ENCODE measurements at regions not wholly inside any gene's neighbourhood (a gene's known extent, or its start where the extent isn't known, plus 50 kb on each side); places are given as distances from the start of the nearest gene placed in this dataset.
A peak's percentile ranks its signal among the peaks of the same experiment; 100 is the strongest.

- intact Hi-C loops (cut with DNase I; ENCODE audit: low total_unique reads) = no loop called here
- no peak for DNase-seq
- 58 to 79% methylated on average over 10 of the region's 10 CpGs for WGBS, 2 donors
These were observed 551.1 kb upstream of the POT1 start for GRCh38 chr7:125480762-125481161.

DNA sequence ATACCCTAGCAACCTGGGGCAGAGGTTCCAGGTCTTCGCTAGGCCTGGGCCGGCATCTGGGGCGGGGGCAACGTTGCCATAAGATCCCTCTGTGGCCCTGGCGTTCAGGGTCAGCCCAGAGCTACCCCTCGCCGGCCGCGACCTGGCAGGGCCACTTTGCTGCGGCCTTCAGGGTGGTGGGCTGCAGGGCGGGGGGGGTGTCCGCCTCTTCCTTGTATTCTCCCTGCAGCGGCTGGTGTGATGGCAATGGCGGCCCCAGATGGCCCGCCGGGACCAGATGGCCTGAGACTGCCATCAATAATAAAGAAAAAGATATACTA is 539.2 kb upstream of the POT1 start:
- DNase-seq = no peak
- H3K36me3 ChIP-seq (ENCODE audit: low read depth, missing control alignments) = no peaks in the 10 kb centered on the region
- H3K9me3 ChIP-seq = no peaks in the 10 kb centered on the region
- TF ChIP-seq POLR2A (IDR thresholded peaks at IDR 0.05) = no peak
- TF ChIP-seq CTCF (IDR thresholded peaks at IDR 0.05) = no peak
- no peaks in the 10 kb centered on the region for H3K27me3 ChIP-seq
- peak overlapping the region in 1 of 2 donors; percentile 20 for H3K4me3 ChIP-seq
- intact Hi-C loops (cut with DNase I; ENCODE audit: low total_unique reads) = no loop called here
- 83 to 91% methylated on average over 12 to 16 of the region's 16 CpGs for WGBS, 2 donors
- no peak overlapping the region for H3K27ac ChIP-seq
- no peaks in the 10 kb centered on the region for H3K4me1 ChIP-seq

More at GRCh38 chr7:125480762-125481161, 551.1 kb upstream of the POT1 start:
- H3K9me3 ChIP-seq = no peaks in the 10 kb centered on the region
- H3K27me3 ChIP-seq = no peaks in the 10 kb centered on the region
- no peak overlapping the region for H3K4me3 ChIP-seq
- H3K4me1 ChIP-seq = no peaks in the 10 kb centered on the region
- TF ChIP-seq POLR2A (IDR thresholded peaks at IDR 0.05) (no peak), CTCF (IDR thresholded peaks at IDR 0.05) (no peak)
- no peak overlapping the region for H3K27ac ChIP-seq
- H3K36me3 ChIP-seq (ENCODE audit: low read depth, missing control alignments) = no peaks in the 10 kb centered on the region

- Histone ChIP-seq H3K4me3 (peak overlapping the region in 1 of 2 donors; percentile 20), H3K9me3 (no peaks in the 10 kb centered on the region), H3K27me3 (no peaks in the 10 kb centered on the region), H3K4me1 (no peaks in the 10 kb centered on the region), H3K36me3 (ENCODE audit: low read depth, missing control alignments) (no peaks in the 10 kb centered on the region), H3K27ac (no peak overlapping the region)
- no peak for DNase-seq
- TF ChIP-seq POLR2A (IDR thresholded peaks at IDR 0.05) = no peak
- TF ChIP-seq CTCF (IDR thresholded peaks at IDR 0.05) = no peak
- intact Hi-C loops (cut with DNase I; ENCODE audit: low total_unique reads) = no loop called here
- WGBS, 2 donors = 59 to 78% methylated on average over 6 to 17 of the region's 17 CpGs
These were observed 538.6 kb upstream of the POT1 start for GRCh38 chr7:125467996-125468854.

DNA sequence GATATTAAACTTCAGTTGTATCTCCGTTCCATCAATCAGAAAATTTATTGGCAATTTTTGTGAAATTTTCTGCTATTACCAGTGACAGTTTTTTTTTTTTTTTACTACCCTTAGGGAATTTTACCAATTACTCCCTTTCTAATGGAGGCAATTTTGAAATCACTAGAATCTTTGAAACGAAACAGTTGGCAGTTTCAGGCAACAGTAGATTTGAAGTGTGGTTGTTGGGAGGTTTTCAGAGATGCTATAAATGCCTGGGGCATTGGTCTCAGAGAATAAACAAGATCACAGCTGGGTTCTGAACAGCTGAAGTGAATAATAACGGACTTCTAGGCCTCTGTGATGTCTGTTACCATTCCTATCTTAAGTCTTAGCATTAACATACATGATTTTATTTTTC is 535.9 kb upstream of the POT1 start:
- no peak for DNase-seq
- Histone ChIP-seq H3K4me3 (no peak overlapping the region), H3K27ac (no peak overlapping the region), H3K36me3 (ENCODE audit: low read depth, missing control alignments) (no peaks in the 10 kb centered on the region), H3K27me3 (no peaks in the 10 kb centered on the region), H3K9me3 (no peaks in the 10 kb centered on the region), H3K4me1 (no peaks in the 10 kb centered on the region)
- intact Hi-C loops (cut with DNase I; ENCODE audit: low total_unique reads) = no loop called here
- 70 to 81% methylated on average over 3 of the region's 3 CpGs for WGBS, 2 donors
- TF ChIP-seq CTCF (IDR thresholded peaks at IDR 0.05) (no peak), POLR2A (IDR thresholded peaks at IDR 0.05) (no peak)

DNA sequence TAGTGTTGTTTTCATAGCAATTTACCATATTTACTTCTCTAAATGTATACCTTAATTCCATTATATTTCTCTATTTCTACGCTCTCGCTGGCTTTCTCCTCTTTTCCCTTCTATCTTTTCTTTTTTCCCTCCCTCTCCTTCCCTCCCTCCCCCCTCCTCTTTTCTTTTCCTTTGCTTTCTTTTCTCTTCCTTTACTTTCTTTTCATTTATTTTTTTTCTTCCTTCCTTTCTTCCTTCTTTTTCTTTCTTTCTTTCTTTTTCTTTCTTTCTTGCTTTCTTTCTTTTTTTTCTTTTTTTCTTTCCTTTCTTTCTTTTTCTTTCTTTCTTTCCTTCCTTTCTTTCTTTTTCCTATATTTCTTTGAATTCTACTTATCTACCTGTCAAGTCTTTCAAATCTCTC is 533.0 kb upstream of the POT1 start:
- 97 to 98% methylated on average over 2 of the region's 2 CpGs for WGBS, 2 donors
- intact Hi-C loops (cut with DNase I; ENCODE audit: low total_unique reads) = no loop called here
- Histone ChIP-seq H3K27ac (no peak overlapping the region), H3K4me1 (no peaks in the 10 kb centered on the region), H3K9me3 (no peaks in the 10 kb centered on the region), H3K27me3 (no peaks in the 10 kb centered on the region), H3K36me3 (ENCODE audit: low read depth, missing control alignments) (no peaks in the 10 kb centered on the region), H3K4me3 (no peak overlapping the region)
- TF ChIP-seq POLR2A (IDR thresholded peaks at IDR 0.05) (no peak), CTCF (IDR thresholded peaks at IDR 0.05) (no peak)
- DNase-seq = no peak

All from testis (tissue), 2 donors.